ENCODE measurements at regions not wholly inside any gene's neighbourhood (a gene's known extent, or its start where the extent isn't known, plus 50 kb on each side); places are given as distances from the start of the nearest gene placed in this dataset.

GRCh38 chr3:40602778-40603385 lies 78.1 kb downstream of the ZNF621 start:
- Histone ChIP-seq H3K27ac (replicated peaks) (no peak overlapping the region), H3K4me3 (replicated peaks; ENCODE audit: insufficient read depth, low read length) (no peak overlapping the region), H3K27me3 (ENCODE audit: insufficient read depth, poor library complexity, severe bottlenecking) (peaks cover 3% of the 10 kb centered on the region)
- TF ChIP-seq SPI1 (IDR thresholded peaks at IDR 0.05; ENCODE audit: borderline replicate concordance, low read depth) (no peak), POLR2AphosphoS5 (IDR thresholded peaks at IDR 0.05; ENCODE audit: low read depth) (no peak), GABPA (IDR thresholded peaks at IDR 0.05; ENCODE audit: low read depth) (no peak), CTCF (IDR thresholded peaks at IDR 0.05; ENCODE audit: insufficient read depth, low read length) (no peak), REST (IDR thresholded peaks at IDR 0.05; ENCODE audit: insufficient replicate concordance, low read depth) (no peak)
- no peak for DNase-seq (ENCODE audit: low read depth in 1 of 2, low spot score in 1 of 2)

GRCh38 chr3:40605960-40606359 lies 81.2 kb downstream of the ZNF621 start:
- H3K27me3 ChIP-seq (ENCODE audit: insufficient read depth, poor library complexity, severe bottlenecking): peaks cover 3% of the 10 kb centered on the region
- no peak for DNase-seq (ENCODE audit: low read depth in 1 of 2, low spot score in 1 of 2)
- no peak overlapping the region for H3K27ac ChIP-seq (replicated peaks)
- no peak for TF ChIP-seq SPI1 (IDR thresholded peaks at IDR 0.05; ENCODE audit: borderline replicate concordance, low read depth)
- TF ChIP-seq POLR2AphosphoS5 (IDR thresholded peaks at IDR 0.05; ENCODE audit: low read depth): no peak
- no peak for TF ChIP-seq GABPA (IDR thresholded peaks at IDR 0.05; ENCODE audit: low read depth)
- TF ChIP-seq CTCF (IDR thresholded peaks at IDR 0.05; ENCODE audit: insufficient read depth, low read length): no peak
- no peak for TF ChIP-seq REST (IDR thresholded peaks at IDR 0.05; ENCODE audit: insufficient replicate concordance, low read depth)
- no peak overlapping the region for H3K4me3 ChIP-seq (replicated peaks; ENCODE audit: insufficient read depth, low read length)

GRCh38 chr3:40608091-40608490 lies 83.3 kb downstream of the ZNF621 start:
- TF ChIP-seq REST (IDR thresholded peaks at IDR 0.05; ENCODE audit: insufficient replicate concordance, low read depth): no peak
- TF ChIP-seq POLR2AphosphoS5 (IDR thresholded peaks at IDR 0.05; ENCODE audit: low read depth): no peak
- no peak for TF ChIP-seq CTCF (IDR thresholded peaks at IDR 0.05; ENCODE audit: insufficient read depth, low read length)
- TF ChIP-seq SPI1 (IDR thresholded peaks at IDR 0.05; ENCODE audit: borderline replicate concordance, low read depth): no peak
- no peak for TF ChIP-seq GABPA (IDR thresholded peaks at IDR 0.05; ENCODE audit: low read depth)
- H3K27ac ChIP-seq (replicated peaks): no peak overlapping the region
- no peak overlapping the region for H3K4me3 ChIP-seq (replicated peaks; ENCODE audit: insufficient read depth, low read length)
- no peaks in the 10 kb centered on the region for H3K27me3 ChIP-seq (ENCODE audit: insufficient read depth, poor library complexity, severe bottlenecking)
- no peak for DNase-seq (ENCODE audit: low read depth in 1 of 2, low spot score in 1 of 2)
